ENCODE measurements at regions not wholly inside any gene's neighbourhood (a gene's known extent, or its start where the extent isn't known, plus 50 kb on each side); places are given as distances from the start of the nearest gene placed in this dataset.

DNA sequence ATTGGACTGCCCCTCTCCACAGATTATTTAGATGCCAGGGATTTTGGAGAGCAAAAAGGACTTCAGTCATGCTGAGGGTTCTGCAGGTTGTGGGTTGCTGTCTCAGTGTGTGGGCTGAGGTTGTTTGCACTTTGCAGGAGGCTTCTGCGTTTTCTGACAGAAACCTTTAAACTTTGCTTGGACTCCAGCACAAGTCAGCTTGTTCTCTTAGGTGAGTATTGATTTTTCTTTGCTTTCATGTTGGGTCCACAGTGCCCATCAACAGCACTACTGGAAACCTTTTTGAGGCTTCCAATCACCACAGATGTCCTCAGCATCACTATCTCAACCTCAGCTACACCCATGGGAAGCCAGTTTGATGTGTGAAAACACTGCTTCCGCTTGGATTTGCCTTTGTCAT is 764.3 kb upstream of the TSPY4 start:
- H3K27ac ChIP-seq: no peak overlapping the region
- H3K27me3 ChIP-seq: no peaks in the 10 kb centered on the region
- H3K9me3 ChIP-seq: no peaks in the 10 kb centered on the region
- no peaks in the 10 kb centered on the region for H3K36me3 ChIP-seq
- TF ChIP-seq, protein P1, sequence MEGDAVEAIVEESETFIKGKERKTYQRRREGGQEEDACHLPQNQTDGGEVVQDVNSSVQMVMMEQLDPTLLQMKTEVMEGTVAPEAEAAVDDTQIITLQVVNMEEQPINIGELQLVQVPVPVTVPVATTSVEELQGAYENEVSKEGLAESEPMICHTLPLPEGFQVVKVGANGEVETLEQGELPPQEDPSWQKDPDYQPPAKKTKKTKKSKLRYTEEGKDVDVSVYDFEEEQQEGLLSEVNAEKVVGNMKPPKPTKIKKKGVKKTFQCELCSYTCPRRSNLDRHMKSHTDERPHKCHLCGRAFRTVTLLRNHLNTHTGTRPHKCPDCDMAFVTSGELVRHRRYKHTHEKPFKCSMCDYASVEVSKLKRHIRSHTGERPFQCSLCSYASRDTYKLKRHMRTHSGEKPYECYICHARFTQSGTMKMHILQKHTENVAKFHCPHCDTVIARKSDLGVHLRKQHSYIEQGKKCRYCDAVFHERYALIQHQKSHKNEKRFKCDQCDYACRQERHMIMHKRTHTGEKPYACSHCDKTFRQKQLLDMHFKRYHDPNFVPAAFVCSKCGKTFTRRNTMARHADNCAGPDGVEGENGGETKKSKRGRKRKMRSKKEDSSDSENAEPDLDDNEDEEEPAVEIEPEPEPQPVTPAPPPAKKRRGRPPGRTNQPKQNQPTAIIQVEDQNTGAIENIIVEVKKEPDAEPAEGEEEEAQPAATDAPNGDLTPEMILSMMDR (IDR thresholded peaks at IDR 0.05): no peak
- TF ChIP-seq POLR2A (IDR thresholded peaks at IDR 0.05): no peak
- H3K4me1 ChIP-seq: no peaks in the 10 kb centered on the region
- H3K4me3 ChIP-seq: no peak overlapping the region
- no peak for DNase-seq

DNA sequence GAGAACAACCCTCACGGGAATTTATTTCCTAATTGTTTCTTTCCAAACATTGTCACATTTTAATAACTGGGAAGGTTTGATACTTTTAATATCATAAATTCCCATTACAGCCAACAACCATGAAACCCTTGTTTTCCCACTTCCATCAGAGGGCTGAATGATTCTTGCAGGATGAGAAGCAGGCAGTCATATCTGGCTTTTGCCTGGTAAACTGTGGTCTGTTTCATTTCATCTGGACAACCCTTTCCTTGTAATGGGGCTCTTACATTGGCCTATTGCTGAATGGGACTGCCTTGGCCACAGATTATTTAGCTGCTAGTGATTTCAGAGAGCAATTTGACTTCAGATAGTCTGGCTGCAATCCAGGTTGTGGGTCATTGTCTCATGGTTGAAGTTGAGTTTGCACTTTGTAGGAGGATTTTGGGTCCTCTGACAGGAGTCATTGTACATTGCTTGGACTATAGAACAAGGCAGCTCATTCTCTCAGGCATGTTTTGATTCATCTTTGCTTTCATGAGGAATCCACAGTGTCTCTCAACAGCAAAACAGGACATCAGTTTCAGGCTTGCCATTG is 754.9 kb upstream of the TSPY4 start:
- DNase-seq: no peak
- TF ChIP-seq POLR2A (IDR thresholded peaks at IDR 0.05): no peak
- TF ChIP-seq, protein P1 (IDR thresholded peaks at IDR 0.05): no peak
- Histone ChIP-seq H3K9me3 (no peaks in the 10 kb centered on the region), H3K27ac (no peak overlapping the region), H3K4me3 (no peak overlapping the region), H3K4me1 (no peaks in the 10 kb centered on the region), H3K36me3 (no peaks in the 10 kb centered on the region), H3K27me3 (no peaks in the 10 kb centered on the region)

DNA sequence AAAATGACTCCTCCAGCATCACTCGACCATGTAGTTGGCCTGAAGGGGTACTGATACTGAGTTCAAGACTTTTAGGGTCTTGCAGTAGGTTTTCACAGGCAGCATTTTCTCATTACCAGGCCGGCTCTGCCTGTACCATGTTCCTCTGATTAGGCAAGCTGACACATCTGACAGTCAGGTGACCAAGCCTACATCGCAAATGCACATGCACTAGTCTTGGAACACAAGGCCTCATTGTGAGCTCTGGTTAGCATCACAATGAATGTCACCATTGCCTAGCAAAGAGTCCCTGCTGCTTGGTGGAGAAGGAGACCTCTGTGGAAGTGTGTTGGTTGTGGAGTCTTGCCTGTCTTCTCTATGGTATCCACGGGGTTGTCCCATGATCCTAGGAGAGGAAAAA is 754.1 kb upstream of the TSPY4 start:
- H3K4me1 ChIP-seq: no peaks in the 10 kb centered on the region
- no peak overlapping the region for H3K4me3 ChIP-seq
- H3K36me3 ChIP-seq: no peaks in the 10 kb centered on the region
- H3K27ac ChIP-seq: no peak overlapping the region
- TF ChIP-seq POLR2A (IDR thresholded peaks at IDR 0.05): no peak
- TF ChIP-seq, protein P1 (IDR thresholded peaks at IDR 0.05): no peak
- H3K27me3 ChIP-seq: no peaks in the 10 kb centered on the region
- H3K9me3 ChIP-seq: no peaks in the 10 kb centered on the region
- no peak for DNase-seq

DNA sequence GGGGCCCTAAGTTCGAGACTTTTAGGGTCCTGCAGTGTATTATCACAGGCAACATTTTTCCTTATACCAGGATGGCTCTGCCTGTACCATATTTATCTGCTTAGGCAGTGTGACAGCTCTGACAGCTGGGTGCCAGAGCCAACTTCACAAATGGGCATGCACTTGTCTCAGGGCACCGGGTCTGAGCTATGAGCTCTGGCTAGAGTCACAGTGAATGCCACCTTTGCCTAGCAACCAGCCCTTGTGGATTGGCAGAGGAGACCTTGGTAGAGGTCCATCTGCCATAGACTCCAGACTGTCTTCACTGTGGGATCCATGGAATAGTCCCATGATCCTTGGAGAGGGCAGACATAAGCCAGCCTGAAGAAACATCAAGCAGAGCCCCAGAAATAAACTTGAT is 746.6 kb upstream of the TSPY4 start:
- no peak for DNase-seq
- H3K36me3 ChIP-seq: no peaks in the 10 kb centered on the region
- H3K9me3 ChIP-seq: no peaks in the 10 kb centered on the region
- H3K27me3 ChIP-seq: no peaks in the 10 kb centered on the region
- H3K4me3 ChIP-seq: no peak overlapping the region
- no peak for TF ChIP-seq POLR2A (IDR thresholded peaks at IDR 0.05)
- TF ChIP-seq, protein P1 (IDR thresholded peaks at IDR 0.05): no peak
- H3K4me1 ChIP-seq: no peaks in the 10 kb centered on the region
- no peak overlapping the region for H3K27ac ChIP-seq

DNA sequence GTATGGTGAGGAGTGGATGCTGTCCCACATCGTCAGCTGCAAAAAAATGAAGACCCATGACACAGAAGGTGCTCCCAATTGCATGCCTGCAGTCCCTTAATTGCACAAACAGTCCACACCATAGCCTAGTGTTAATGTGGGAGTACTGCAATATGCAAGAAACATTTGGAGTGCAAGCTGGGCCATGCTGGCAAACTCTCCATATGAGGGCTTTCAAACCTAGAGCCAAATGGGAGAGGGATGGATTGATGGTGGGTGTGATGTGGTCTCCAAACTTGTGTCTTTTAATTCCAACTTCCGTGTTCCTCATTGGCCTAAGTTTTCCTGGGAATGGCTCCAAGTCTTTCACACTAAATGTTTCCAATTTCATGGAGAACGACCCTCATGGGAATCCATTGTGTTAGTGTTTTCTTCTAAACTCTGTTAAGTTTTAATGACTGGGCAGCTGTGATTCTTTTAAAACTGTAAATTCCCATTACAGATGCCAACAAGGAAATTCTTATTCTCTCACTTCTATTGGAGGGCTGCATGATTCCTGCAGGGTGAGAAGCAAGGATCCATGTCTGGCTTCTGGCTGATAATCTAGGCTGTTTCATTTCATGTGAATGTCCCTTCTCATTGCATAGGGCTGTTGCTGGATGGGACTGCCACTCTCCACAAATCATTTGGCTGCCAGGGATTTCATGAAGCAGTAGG is 745.3 kb upstream of the TSPY4 start:
- DNase-seq: no peak
- no peak overlapping the region for H3K27ac ChIP-seq
- H3K9me3 ChIP-seq: no peaks in the 10 kb centered on the region
- H3K27me3 ChIP-seq: no peaks in the 10 kb centered on the region
- H3K4me3 ChIP-seq: no peak overlapping the region
- H3K36me3 ChIP-seq: no peaks in the 10 kb centered on the region
- no peaks in the 10 kb centered on the region for H3K4me1 ChIP-seq
- TF ChIP-seq, protein P1 (IDR thresholded peaks at IDR 0.05): no peak
- no peak for TF ChIP-seq POLR2A (IDR thresholded peaks at IDR 0.05)

All from Peyer's patch (tissue), 4 donors.